DMS79 (cell line): ENCODE measurements at regions not wholly inside any gene's neighbourhood (a gene's known extent, or its start where the extent isn't known, plus 50 kb on each side); places are given as distances from the start of the nearest gene placed in this dataset.

ENCODE experiments used
- DNase-seq: peaks from one replicate; lab custom pipeline; 2025; lab: John Stamatoyannopoulos, UW

DNA sequence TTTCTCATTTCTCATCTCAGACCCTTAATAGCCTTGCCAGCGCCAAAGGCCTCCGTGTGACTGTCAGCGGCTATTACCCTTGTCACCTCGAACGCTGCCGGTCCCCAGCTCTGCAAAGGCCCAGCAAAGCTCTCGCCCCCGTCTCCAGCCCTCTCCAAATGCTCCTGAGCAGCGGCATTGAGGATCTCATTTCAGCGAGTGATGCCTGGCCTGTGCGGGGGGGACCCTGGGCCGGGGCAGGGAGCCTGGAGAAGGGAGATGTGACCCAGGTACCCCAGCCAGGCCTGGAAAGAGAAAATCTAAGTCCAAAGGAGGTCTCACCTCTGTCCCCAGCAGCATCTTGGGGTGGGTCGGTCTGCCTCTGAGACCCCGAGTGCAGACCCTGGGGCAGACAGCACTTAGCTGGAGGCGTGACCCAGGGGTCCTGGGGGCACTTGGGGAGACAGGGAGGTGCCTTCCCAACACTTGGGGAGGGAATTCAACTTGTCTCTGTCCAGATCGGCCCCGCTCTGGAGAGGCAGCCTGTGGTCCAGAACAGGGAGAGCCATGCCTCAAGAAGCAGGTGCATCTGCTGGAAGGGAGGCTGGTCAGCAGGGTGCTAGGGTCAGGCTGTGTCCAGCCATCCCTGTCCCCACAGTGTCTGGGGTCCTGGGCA is 521.3 kb downstream of the TBC1D22A start:
- no peak for DNase-seq

DNA sequence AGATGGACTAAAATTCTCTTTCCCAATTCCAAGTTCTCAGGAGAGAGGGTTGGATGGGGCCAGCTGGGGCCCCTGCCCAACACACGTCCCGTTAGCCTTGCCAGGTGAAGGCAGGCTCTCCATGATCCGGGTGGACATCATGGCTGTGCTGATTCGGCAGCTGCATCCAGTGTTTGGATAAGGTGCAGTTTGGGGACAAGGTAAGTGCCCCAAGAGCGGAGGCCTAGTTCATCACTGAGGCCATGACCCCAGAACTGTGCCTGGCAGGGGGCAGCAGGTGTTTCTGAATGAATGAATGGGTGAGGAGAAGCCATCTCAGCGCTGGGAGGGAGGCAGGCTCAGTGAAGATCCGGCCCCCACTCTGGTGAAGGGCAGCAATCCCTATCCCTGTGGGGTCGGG is 520.4 kb downstream of the TBC1D22A start:
- DNase-seq: no peak

DNA sequence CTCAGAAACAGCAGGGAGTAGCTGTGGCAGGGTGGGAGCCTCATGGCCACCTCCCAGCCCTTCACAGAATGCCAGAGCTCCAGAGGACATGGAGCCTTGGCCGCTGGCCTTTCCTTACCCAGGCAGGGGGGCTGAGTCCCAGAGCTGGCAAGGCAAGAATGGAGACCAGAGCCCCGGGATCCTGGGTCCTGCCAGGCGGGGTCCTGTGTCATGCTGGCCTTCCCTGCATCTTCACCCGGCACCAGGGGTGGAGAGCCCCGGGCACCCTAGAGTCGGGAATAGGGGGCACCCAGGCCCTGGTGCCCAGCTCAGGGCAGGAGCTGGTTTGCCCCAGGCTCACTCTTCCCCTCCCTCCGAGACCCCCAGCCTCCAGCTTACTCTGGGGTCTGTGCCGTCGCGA is 519.9 kb downstream of the TBC1D22A start:
- DNase-seq: no peak

DNA sequence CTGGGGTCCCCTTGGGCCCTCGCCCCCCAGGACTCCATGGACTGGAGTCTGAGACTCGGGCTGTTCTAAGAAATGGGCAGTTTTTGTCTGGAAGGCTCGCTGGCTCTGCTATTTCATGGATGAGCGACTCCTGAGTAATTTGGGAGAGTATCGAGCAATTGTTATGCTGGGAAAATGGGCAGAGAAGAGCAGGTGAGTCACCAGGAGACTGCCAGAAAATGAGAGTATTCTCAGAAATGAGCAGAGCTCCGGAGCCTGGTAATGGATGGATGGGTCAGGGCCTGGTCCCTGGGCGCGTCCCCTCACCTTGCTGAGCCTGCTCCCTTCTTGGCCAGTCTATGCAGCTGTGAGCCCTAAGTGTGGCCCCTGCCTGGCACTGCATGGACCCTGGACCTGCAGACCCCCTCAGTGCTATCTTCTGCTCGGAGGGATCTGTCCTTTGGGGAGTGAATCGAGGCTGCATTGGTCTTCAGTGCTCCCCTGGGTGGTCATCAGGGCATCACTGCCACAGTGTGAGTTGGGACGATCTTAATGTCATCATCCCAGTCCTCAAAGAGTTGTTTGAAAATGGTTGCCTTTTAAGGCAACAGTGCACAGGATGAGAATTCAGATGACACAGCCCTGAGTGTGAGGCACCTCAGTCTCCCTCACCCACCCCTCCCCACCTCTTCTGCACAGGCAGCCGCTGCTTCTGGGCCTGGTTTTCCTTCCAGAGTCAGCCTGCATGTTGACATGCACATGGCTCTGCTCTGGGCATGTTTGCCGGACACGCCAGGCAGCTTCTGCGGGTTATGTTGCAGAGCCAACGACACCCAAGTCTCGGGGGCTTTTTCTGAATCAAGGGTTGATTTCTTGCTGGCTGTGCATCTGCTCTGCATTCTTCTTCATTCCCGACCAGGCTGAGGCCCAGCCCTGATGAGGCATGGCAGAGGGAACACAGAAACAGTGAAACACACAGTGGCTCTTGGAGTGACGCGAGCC is 519.0 kb downstream of the TBC1D22A start:
- DNase-seq: peak; percentile 27

DNA sequence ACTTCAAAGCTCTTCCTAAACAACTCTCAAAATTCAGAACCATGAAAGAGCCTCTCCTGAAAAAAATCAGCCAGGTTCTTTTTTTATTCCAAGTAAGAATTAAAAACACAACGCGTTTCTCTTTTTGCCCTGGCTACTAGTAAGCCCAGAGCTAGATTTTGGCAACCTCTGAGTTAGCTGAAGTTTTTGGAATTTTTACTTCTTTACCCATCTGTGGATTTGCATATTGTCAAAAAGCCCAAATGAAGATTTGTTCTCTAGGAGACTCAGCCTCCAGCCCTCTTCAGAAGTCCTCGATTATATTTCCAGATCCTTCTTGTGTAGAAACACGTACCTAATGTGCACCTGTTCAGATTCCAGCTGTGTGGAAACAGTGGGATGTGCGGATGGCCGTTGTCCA is 517.9 kb downstream of the TBC1D22A start:
- peak; percentile 30 for DNase-seq

DNA sequence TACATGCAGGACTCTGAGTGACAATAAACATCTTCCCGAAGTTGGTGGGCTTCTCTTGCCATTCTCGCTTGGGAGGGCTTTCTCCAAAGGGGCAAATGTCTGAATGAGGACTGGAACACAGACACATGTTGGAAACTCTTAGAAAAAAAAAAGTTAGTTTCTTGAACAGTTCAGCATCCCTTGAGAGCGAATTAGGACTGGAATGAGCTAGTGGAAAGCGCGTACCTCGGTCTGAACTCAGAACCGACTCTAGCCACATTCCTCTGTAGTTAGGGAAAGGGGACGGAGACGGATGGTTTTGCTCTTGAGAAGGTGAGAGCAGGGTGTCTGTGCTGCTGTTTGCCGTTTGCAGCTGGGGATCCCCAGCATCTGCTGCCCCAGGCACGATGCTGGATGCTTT is 517.3 kb downstream of the TBC1D22A start:
- DNase-seq: no peak

DNA sequence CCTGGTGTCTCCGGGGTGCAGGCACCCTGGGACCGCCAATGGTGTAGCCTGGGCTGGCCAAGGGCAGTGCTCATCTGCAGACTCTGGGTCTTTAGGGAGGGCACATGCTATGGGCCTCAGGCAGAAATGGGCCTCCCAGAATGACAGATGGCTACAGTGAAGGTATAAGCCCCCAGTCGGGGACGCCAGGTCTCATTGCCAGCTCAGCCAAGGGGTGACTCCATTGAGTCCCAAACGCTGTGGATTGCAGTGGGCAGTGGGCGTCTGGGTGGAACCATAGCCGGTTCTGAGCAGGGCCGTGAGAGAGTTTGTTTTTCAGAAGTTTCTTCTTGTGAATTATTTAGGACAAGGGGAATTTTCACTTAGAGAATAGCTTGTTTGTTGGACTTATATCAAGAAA is 516.9 kb downstream of the TBC1D22A start:
- no peak for DNase-seq

DNA sequence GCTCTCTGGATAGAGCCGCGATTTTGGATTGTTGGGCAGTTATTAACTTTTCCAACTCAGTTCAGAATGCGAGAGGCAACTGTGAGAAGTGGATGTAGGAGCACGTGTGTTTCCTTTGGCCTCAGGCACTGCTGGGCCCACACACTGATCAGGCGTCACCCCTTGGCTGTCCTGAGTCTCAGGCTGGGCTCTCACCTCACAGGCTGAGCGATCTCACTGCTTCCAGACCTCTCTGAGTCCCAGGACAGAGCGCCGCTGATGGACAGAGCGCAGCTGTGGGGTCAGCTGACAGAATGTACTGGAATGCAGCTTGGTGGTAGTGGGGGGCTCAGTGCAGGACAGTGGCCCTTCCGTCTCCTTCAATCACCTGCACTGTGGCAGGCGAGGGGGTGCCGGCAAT is 516.2 kb downstream of the TBC1D22A start:
- no peak for DNase-seq

DNA sequence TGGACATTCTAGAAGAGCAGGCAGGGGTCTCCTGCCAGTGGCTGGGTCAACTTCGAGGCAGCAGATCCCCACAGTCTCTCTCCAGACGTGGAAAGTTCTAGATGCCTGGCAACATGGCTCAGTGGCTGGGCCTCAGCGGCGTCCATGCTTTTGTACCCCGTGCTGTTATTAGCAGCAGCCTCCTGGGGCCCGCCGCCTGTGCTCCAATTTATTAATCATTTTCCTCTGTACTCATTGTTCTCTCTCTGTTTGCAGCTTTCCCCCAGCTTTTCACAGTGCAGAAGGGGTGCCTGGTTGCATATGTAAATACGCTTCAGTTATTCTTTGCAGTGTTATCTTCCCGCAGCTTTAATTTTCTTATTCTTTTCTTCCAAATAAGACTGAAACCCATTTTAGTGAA is 515.1 kb downstream of the TBC1D22A start:
- DNase-seq: no peak

DNA sequence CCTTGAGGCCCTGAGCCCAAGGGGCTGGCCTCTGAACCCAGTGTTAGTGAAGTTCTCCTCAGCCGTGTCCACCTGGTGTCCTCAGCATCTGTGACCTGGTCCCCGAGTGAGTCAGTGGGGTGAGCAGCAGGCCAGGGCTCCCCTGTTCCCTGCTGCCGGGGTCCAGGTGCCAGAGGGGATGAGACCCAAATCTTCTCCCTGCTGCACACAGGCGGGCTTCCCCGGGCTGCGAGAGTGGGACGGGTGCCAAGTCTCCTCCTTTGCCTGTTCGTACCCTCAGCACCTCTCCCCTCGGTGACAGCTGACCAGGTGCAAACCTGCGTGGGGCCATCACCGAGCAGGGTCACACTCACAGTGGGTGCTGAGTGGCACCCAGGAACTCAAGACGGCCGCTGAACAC is 514.5 kb downstream of the TBC1D22A start:
- DNase-seq: no peak

DNA sequence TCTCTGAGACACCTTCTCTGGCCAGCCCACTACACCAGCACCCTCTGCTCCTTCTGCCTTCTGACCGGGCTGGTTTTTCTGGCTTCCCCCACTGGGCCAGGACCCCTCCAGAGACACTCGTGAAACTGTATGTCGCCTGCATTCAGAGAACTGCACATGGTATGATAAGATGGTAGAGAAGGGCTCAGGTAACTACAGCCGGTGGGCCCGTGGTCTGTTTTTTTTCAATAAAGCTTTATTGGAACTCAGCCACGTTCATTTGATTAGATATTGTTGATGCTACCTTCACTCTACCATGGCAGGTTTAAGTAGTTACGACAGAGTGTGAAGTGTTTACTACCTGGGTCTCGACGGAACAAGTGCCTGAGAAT is 514.0 kb downstream of the TBC1D22A start:
- DNase-seq: peak; percentile 6

DNA sequence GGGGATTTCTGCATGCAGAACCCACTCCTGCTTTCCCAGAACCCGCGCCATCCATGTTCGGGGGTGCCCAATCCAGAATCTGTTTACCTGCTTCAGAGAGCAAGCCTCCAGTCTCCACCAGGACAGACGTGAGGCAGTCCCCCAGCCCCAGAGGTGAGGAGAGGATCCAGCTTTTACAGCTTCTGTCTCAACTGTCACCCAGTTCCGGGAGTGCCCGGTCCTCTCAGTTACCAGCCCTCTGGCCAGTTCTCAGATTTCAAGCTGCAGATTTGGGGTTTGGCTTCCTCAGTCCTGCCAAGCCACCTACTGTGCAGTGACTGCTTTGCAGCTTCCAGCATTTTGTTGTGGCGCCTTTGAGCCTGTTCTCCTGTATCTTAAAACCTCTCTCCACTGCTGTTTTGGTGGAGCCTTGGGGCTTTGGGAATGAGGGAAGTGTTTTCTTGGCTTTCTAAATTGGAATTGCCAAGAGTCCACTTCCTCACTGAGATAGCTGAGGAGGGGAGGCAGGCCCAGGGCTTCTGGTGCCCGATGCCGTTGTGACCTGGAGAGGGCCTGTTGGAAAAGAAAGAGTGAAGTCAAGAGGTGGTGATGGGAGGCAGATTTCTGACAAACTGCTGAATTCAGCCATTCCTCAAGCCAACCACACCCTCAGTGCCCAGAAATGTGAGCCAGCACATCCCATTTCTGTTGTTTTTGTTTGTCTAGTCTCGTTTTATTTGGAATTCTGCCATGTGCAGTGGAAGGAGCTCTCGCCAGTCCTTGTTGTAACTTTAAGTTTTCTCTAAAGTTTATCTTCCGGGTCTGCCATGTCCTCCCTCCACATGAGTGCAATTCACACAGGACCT is 513.4 kb downstream of the TBC1D22A start:
- DNase-seq: peak; percentile 8

DNA sequence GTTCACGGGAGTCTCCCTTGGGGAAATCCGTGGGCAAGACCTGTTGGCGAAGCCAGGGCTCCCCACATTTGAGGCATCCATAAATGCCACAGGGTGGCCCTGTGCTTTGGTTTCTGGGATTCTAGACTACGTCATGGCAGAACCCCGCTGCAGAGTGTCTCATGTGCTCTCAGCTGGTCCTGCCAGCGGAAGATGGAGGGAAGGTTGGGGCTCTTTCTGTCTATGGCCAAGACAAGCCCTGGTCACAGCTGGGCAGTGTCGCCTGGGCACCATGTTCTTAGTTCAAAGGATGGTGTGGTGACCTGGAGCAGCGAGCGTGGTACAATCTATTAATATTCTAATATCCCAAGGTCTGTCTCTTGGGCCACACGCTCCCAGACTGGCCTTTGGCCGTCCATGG is 511.7 kb downstream of the TBC1D22A start:
- DNase-seq: no peak

DNA sequence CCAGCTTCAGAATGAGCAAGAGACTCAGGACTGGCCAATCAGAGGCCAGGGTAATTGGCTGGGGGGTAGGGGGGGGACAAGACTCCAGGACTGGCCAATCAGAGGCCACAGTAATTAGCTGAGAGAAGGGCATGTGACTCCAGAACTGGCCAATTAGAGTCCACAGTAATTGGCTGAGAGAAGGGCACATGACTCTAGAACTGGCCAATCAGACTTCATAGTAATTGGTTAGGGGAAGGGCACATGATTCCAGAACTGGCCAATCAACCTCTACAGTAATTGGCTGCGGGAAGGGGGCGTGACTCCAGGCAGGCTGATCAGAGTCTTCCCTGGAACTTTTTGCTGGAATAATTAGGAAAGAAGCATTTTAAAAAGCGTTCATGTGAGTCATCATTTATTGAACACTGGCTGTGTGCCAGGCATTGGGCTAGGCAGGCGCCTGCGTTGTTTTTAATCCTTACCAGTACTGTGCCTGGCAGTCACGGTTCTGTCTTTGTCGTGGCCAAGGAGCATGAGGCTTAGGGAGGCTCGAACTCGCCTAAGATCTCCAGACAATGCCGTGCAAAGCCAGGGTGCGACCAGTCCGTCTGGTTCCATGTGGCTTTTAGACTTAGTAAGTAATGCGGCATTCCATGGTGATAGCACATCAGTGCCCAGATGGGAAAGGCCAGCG is 508.1 kb downstream of the TBC1D22A start:
- DNase-seq: no peak

DNA sequence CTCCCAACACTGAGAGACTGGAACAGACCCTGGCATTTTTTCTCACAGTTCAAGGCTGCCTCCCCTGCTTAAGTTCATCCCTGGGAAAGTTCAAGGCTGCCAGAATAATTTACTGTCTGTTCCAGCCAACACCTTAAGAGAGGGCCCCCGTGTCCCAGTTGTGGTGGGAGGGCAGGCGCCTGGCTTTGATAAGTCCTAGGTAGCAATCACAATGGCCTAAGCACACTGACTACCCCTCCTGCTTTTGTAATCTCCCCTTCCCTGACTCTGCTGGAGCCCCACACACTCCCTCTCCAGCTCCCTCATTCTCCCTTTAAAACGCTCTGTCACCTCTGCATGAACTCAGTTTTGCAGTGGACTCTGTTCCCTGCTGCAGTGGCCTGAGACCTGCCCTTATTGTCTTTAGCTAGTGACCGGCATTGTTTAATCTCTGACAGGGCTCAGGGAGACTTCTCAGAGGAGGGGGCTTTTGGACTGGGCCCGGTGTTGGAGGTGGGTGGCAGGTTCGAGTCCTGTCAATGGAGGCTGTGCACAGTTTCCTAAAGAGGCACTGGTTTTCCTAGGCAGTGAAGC is 507.2 kb downstream of the TBC1D22A start:
- DNase-seq: no peak

DNA sequence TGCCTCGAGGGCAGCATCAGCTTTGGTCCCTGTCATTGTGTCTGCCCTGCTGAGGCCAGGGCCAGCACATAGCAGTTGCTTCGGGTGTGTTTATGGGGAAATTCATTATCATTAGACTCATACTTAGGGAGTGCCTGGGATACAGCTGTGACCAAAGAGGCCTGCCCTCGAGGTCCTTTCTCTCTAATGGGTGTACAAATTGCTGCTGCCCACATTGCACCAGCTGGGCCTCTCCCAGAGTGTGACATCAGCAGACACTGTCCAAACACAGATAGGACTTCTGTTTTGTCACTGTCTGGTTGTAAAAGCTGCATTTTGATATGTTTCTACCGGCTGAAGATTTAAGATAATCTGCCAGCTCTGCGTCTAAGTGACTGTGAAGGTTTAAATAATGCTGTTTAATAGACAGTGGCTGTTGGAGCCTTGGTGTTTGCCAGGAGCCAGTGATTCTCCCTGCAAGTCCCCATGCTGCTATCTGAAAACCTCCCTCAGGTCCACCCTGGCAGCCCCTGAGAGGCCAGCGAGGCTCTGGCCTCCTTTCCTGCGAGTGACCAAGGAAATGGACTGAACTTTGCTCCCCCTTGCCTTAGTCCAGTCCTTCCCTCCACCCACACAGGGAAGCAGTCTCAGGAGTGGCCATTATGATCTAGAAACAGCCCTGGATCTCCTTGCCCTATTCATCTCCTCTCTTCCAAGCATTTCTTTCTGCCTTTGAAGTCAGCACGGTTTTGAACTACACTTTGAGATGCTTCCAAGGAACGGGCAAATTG is 505.2 kb downstream of the TBC1D22A start:
- no peak for DNase-seq

DNA sequence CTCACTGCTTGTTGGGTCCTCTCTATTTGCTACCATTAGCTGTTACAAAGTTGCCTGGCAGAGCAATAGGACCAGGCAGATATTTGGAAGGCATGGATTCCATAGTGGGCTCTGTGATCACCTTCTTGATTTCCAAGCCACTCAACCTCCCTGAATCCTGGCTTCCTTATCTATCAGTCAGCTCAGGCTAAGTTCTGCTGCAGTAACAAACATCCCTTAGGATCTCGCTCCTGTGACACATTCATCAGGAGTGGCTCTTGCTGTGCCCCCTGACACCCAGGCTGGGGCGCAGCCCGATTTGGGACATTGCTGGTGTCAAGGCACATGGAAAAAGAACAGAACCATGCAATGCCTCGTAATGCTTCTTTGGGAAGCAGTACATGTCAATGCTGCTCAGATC is 503.9 kb downstream of the TBC1D22A start:
- DNase-seq: no peak

DNA sequence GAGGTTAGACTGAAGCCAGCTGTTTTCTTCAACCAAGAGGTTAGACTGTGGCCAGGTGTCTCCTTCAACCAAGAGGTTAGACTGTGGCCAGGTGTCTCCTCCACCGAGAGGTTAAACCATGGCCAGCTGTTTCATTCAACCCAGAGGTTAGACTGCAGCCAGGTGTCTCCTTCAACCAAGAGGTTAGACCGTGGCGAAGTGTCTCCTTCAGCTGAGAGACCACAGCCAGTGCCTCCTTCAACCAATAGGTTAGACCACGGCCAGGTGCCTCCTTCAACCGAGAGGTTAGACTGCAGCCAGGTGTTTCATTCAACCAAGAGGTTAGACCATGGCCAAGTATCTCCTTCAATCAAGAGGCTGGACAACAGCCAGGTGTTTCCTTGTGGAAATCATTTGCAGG is 498.1 kb downstream of the TBC1D22A start:
- DNase-seq: peak; percentile 86

DNA sequence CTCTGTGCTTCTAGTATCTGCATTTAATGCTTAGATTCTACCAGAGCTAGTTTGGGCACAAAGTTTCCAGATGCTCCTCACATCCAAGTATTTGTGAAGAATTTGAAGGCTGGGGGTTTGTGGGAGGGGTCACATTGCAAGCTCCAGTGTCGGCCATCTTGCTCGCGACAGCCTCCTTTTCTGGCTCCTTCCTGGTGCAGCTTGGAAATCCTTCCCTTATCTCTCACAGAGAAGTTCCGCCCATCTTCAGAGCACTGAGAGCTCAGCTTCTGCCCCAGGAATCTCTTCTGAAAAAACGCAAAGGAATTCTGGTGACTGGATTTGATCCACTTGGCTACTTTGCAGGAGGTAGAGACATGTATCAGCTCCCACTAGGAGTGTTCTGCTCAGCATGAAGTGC is 497.5 kb downstream of the TBC1D22A start:
- DNase-seq: peak; percentile 26

DNA sequence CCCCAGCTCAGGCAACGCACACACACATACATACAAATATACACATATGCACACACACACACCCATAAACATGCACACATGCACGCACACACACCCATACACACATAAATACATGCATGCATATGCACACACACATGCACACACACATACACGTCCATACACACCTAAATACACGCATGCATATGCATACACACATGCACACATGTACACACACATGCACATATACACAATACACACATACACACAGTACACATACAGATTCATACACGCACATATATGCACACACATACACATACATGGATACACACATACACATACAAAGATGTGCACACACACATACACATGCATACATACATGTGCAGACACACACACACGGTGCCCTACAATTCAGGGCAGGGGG is 496.6 kb downstream of the TBC1D22A start:
- DNase-seq: no peak

DNA sequence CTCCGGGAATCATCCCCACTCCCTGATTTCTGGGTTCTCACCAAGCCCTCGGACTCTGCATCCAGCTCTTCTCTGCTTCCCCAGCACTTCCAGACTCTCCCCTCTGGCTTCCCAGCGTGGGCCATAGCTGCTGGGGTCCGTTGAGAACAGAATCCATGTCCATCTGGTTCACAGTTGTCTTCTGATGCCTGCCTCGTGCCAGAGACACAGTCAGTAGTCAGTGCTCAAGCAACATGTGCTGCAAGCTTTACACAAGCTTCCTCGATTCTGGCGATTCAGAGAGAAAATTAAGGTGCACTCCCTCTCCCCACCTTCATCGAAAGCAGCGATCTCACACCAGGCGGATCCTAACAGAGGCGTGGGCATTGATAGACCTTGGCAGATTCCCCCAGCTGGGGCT is 495.5 kb downstream of the TBC1D22A start:
- no peak for DNase-seq
